GM19025 (cell line): ENCODE measurements at regions not wholly inside any gene's neighbourhood (a gene's known extent, or its start where the extent isn't known, plus 50 kb on each side); places are given as distances from the start of the nearest gene placed in this dataset.

Source experiments
- ATAC-seq: cut with Tn5 transposase; IDR thresholded peaks from one replicate; pipeline ENCODE4 v1.9.1; 2021; ENCODE audit warnings: mild to moderate bottlenecking, low read depth, moderate library complexity; ENCODE audit not compliant: unreplicated experiment

GRCh38 chr1:88224906-88225305 lies 459.2 kb upstream of the PKN2 start:
- no peak for ATAC-seq

GRCh38 chr1:88228114-88228513 lies 456.0 kb upstream of the PKN2 start:
- no peak for ATAC-seq

GRCh38 chr1:88230126-88230525 lies 453.9 kb upstream of the PKN2 start:
- no peak for ATAC-seq

- no peak for ATAC-seq
Observed at GRCh38 chr1:88237058-88237457, 447.0 kb upstream of the PKN2 start.

- ATAC-seq = no peak
Observed at GRCh38 chr1:88239205-88239604, 444.9 kb upstream of the PKN2 start.

- ATAC-seq = no peak
Observed at GRCh38 chr1:88247666-88248065, 436.4 kb upstream of the PKN2 start.

- no peak for ATAC-seq
Observed at GRCh38 chr1:88250915-88251314, 433.2 kb upstream of the PKN2 start.

GRCh38 chr1:88252745-88253144 lies 431.3 kb upstream of the PKN2 start:
- no peak for ATAC-seq

- ATAC-seq = no peak
Observed at GRCh38 chr1:88265606-88266005, 418.5 kb upstream of the PKN2 start.

GRCh38 chr1:88266051-88266450 lies 418.0 kb upstream of the PKN2 start:
- no peak for ATAC-seq

GRCh38 chr1:88272216-88272615 lies 411.9 kb upstream of the PKN2 start:
- no peak for ATAC-seq

GRCh38 chr1:88274431-88274830 lies 409.6 kb upstream of the PKN2 start:
- ATAC-seq = no peak

- no peak for ATAC-seq
Observed at GRCh38 chr1:88275259-88275862, 408.7 kb upstream of the PKN2 start.

GRCh38 chr1:88276163-88276562 lies 407.9 kb upstream of the PKN2 start:
- no peak for ATAC-seq

- ATAC-seq = no peak
Observed at GRCh38 chr1:88284066-88284465, 400.0 kb upstream of the PKN2 start.

GRCh38 chr1:88284666-88285366 lies 399.3 kb upstream of the PKN2 start:
- no peak for ATAC-seq

- no peak for ATAC-seq
Observed at GRCh38 chr1:88286716-88287115, 397.4 kb upstream of the PKN2 start.

- ATAC-seq = no peak
Observed at GRCh38 chr1:88288571-88288970, 395.5 kb upstream of the PKN2 start.

GRCh38 chr1:88289401-88290102 lies 394.5 kb upstream of the PKN2 start:
- ATAC-seq = no peak

GRCh38 chr1:88291611-88292354 lies 392.3 kb upstream of the PKN2 start:
- no peak for ATAC-seq

GRCh38 chr1:88293691-88294190 lies 390.3 kb upstream of the PKN2 start:
- ATAC-seq = no peak
